ENCODE measurements at regions not wholly inside any gene's neighbourhood (a gene's known extent, or its start where the extent isn't known, plus 50 kb on each side); places are given as distances from the start of the nearest gene placed in this dataset.

- DNase-seq (ENCODE audit: insufficient read length, low spot score, missing footprints) = no peak
Observed at GRCh38 chr1:93021539-93022134, 57.4 kb upstream of the MTF2 start.

GRCh38 chr1:93022580-93022979 lies 56.5 kb upstream of the MTF2 start:
- Histone ChIP-seq H2AFZ (ENCODE audit: low read length) (no peak overlapping the region), H3K27ac (ENCODE audit: low read depth, low read length) (no peak overlapping the region), H3K36me3 (ENCODE audit: insufficient read depth, low read length) (no peaks in the 10 kb centered on the region), H4K20me1 (ENCODE audit: insufficient read depth, low read length) (no peaks in the 10 kb centered on the region), H3K9me3 (ENCODE audit: low read depth, low read length) (no peaks in the 10 kb centered on the region), H3K79me2 (ENCODE audit: insufficient read depth, low read length) (no peaks in the 10 kb centered on the region), H3K4me2 (ENCODE audit: insufficient read depth, low read length) (no peak overlapping the region), H3K27me3 (ENCODE audit: insufficient read depth, low read length) (peaks cover 44% of the 10 kb centered on the region), H3K4me3 (ENCODE audit: insufficient read depth, low read length) (no peak overlapping the region), H3K4me1 (ENCODE audit: insufficient read depth, low read length) (no peaks in the 10 kb centered on the region)
- no peak for DNase-seq (ENCODE audit: insufficient read length, low spot score, missing footprints)
- TF ChIP-seq CTCF (IDR thresholded peaks at IDR 0.05; ENCODE audit: extremely low read depth, low read depth, low read length) = no peak

More at GRCh38 chr1:93021539-93022134, 57.4 kb upstream of the MTF2 start:
- Histone ChIP-seq H3K4me2 (ENCODE audit: insufficient read depth, low read length) (no peak overlapping the region), H3K4me3 (ENCODE audit: insufficient read depth, low read length) (no peak overlapping the region), H4K20me1 (ENCODE audit: insufficient read depth, low read length) (no peaks in the 10 kb centered on the region), H3K27ac (ENCODE audit: low read depth, low read length) (no peak overlapping the region), H2AFZ (ENCODE audit: low read length) (no peak overlapping the region), H3K36me3 (ENCODE audit: insufficient read depth, low read length) (no peaks in the 10 kb centered on the region), H3K4me1 (ENCODE audit: insufficient read depth, low read length) (peaks cover 1% of the 10 kb centered on the region), H3K9me3 (ENCODE audit: low read depth, low read length) (no peaks in the 10 kb centered on the region), H3K27me3 (ENCODE audit: insufficient read depth, low read length) (peaks cover 44% of the 10 kb centered on the region), H3K79me2 (ENCODE audit: insufficient read depth, low read length) (no peaks in the 10 kb centered on the region)
- TF ChIP-seq CTCF (IDR thresholded peaks at IDR 0.05; ENCODE audit: extremely low read depth, low read depth, low read length) = peak; percentile 75

- Histone ChIP-seq H2AFZ (ENCODE audit: low read length) (no peak overlapping the region), H3K79me2 (ENCODE audit: insufficient read depth, low read length) (no peaks in the 10 kb centered on the region), H3K4me1 (ENCODE audit: insufficient read depth, low read length) (no peaks in the 10 kb centered on the region), H3K4me3 (ENCODE audit: insufficient read depth, low read length) (no peak overlapping the region), H3K4me2 (ENCODE audit: insufficient read depth, low read length) (no peak overlapping the region), H3K27ac (ENCODE audit: low read depth, low read length) (no peak overlapping the region), H3K36me3 (ENCODE audit: insufficient read depth, low read length) (no peaks in the 10 kb centered on the region), H3K27me3 (ENCODE audit: insufficient read depth, low read length) (peaks cover 48% of the 10 kb centered on the region), H3K9me3 (ENCODE audit: low read depth, low read length) (no peaks in the 10 kb centered on the region), H4K20me1 (ENCODE audit: insufficient read depth, low read length) (no peaks in the 10 kb centered on the region)
- TF ChIP-seq CTCF (IDR thresholded peaks at IDR 0.05; ENCODE audit: extremely low read depth, low read depth, low read length) = no peak
- no peak for DNase-seq (ENCODE audit: insufficient read length, low spot score, missing footprints)
Observed at GRCh38 chr1:93023281-93023680, 55.8 kb upstream of the MTF2 start.

- H3K9me3 ChIP-seq (ENCODE audit: low read depth, low read length) = no peaks in the 10 kb centered on the region
- no peaks in the 10 kb centered on the region for H4K20me1 ChIP-seq (ENCODE audit: insufficient read depth, low read length)
- H3K27me3 ChIP-seq (ENCODE audit: insufficient read depth, low read length) = peaks cover 36% of the 10 kb centered on the region
- no peak overlapping the region for H3K4me2 ChIP-seq (ENCODE audit: insufficient read depth, low read length)
- no peak for TF ChIP-seq CTCF (IDR thresholded peaks at IDR 0.05; ENCODE audit: extremely low read depth, low read depth, low read length)
- no peaks in the 10 kb centered on the region for H3K4me1 ChIP-seq (ENCODE audit: insufficient read depth, low read length)
- no peaks in the 10 kb centered on the region for H3K79me2 ChIP-seq (ENCODE audit: insufficient read depth, low read length)
- H3K4me3 ChIP-seq (ENCODE audit: insufficient read depth, low read length) = no peak overlapping the region
- DNase-seq (ENCODE audit: insufficient read length, low spot score, missing footprints) = no peak
- H2AFZ ChIP-seq (ENCODE audit: low read length) = no peak overlapping the region
- H3K27ac ChIP-seq (ENCODE audit: low read depth, low read length) = no peak overlapping the region
- H3K36me3 ChIP-seq (ENCODE audit: insufficient read depth, low read length) = no peaks in the 10 kb centered on the region
Observed at GRCh38 chr1:93025572-93025971, 53.5 kb upstream of the MTF2 start.

All from osteoblast (primary cell).